ENCODE measurements at regions not wholly inside any gene's neighbourhood (a gene's known extent, or its start where the extent isn't known, plus 50 kb on each side); places are given as distances from the start of the nearest gene placed in this dataset.

GRCh38 chr6:18837013-18837412 is 449.9 kb downstream of the RNF144B start:
- TF ChIP-seq PKNOX1 (IDR thresholded peaks at IDR 0.05) (no peak), FOXA1 (IDR thresholded peaks at IDR 0.05) (no peak), TARDBP (IDR thresholded peaks at IDR 0.05) (no peak), ELF4 (IDR thresholded peaks at IDR 0.05) (no peak), FOXM1 (IDR thresholded peaks at IDR 0.05; ENCODE audit: borderline replicate concordance) (no peak), SUZ12 (IDR thresholded peaks at IDR 0.05) (no peak), NFRKB (IDR thresholded peaks at IDR 0.05) (no peak), FOXK2 (IDR thresholded peaks at IDR 0.05) (no peak), ARNT (IDR thresholded peaks at IDR 0.05) (no peak)
- DNase-seq (ENCODE audit: extremely low spot score) = no peak
- ChIA-PET POLR2A (no interaction called here), CTCF (no interaction called here)

GRCh38 chr6:18842534-18842933 is 455.4 kb downstream of the RNF144B start:
- ChIA-PET POLR2A (no interaction called here), CTCF (no interaction called here)
- no peak for DNase-seq (ENCODE audit: extremely low spot score)
- TF ChIP-seq L3MBTL2 (conservative IDR thresholded peaks at IDR 0.05) (no peak), ELF4 (IDR thresholded peaks at IDR 0.05) (no peak), CTBP1 (IDR thresholded peaks at IDR 0.05; ENCODE audit: borderline replicate concordance) (no peak), SUZ12 (IDR thresholded peaks at IDR 0.05) (no peak), TARDBP (IDR thresholded peaks at IDR 0.05) (no peak), SP1 (IDR thresholded peaks at IDR 0.05) (no peak), FOXA1 (IDR thresholded peaks at IDR 0.05) (no peak), FOXK2 (IDR thresholded peaks at IDR 0.05) (no peak), BHLHE40 (IDR thresholded peaks at IDR 0.05; ENCODE audit: borderline replicate concordance) (no peak), ZNF384 (IDR thresholded peaks at IDR 0.05) (no peak), NFRKB (IDR thresholded peaks at IDR 0.05) (no peak), PKNOX1 (IDR thresholded peaks at IDR 0.05) (no peak), LEF1 (IDR thresholded peaks at IDR 0.05; ENCODE audit: borderline replicate concordance) (no peak), FOXM1 (IDR thresholded peaks at IDR 0.05; ENCODE audit: borderline replicate concordance) (no peak), HDGF (IDR thresholded peaks at IDR 0.05; ENCODE audit: borderline replicate concordance) (no peak), ARNT (IDR thresholded peaks at IDR 0.05) (no peak)

- DNase-seq (ENCODE audit: extremely low spot score) = no peak
- CTCF ChIA-PET = no interaction called here
- TF ChIP-seq HDGF (IDR thresholded peaks at IDR 0.05; ENCODE audit: borderline replicate concordance) (no peak), FOXM1 (IDR thresholded peaks at IDR 0.05; ENCODE audit: borderline replicate concordance) (no peak), BHLHE40 (IDR thresholded peaks at IDR 0.05; ENCODE audit: borderline replicate concordance) (no peak), SUZ12 (IDR thresholded peaks at IDR 0.05) (no peak), LEF1 (IDR thresholded peaks at IDR 0.05; ENCODE audit: borderline replicate concordance) (no peak), SP1 (IDR thresholded peaks at IDR 0.05) (no peak), PKNOX1 (IDR thresholded peaks at IDR 0.05) (no peak)
- POLR2A ChIA-PET = no interaction called here
Observed at GRCh38 chr6:18845896-18846295, 458.7 kb downstream of the RNF144B start.

- no peak for DNase-seq (ENCODE audit: extremely low spot score)
- TF ChIP-seq LEF1 (IDR thresholded peaks at IDR 0.05; ENCODE audit: borderline replicate concordance) (no peak), NFRKB (IDR thresholded peaks at IDR 0.05) (no peak), PKNOX1 (IDR thresholded peaks at IDR 0.05) (no peak), TARDBP (IDR thresholded peaks at IDR 0.05) (no peak), FOXM1 (IDR thresholded peaks at IDR 0.05; ENCODE audit: borderline replicate concordance) (no peak), BHLHE40 (IDR thresholded peaks at IDR 0.05; ENCODE audit: borderline replicate concordance) (no peak), CTBP1 (IDR thresholded peaks at IDR 0.05; ENCODE audit: borderline replicate concordance) (no peak), FOXA1 (IDR thresholded peaks at IDR 0.05) (no peak), ZNF384 (IDR thresholded peaks at IDR 0.05) (no peak)
- ChIA-PET CTCF (no interaction called here), POLR2A (no interaction called here)
Observed at GRCh38 chr6:18846327-18846726, 459.2 kb downstream of the RNF144B start.

GRCh38 chr6:18861204-18861603 is 474.1 kb downstream of the RNF144B start:
- DNase-seq (ENCODE audit: extremely low spot score) = no peak
- ChIA-PET POLR2A (no interaction called here), CTCF (no interaction called here)
- TF ChIP-seq FOXK2 (IDR thresholded peaks at IDR 0.05) (no peak), PKNOX1 (IDR thresholded peaks at IDR 0.05) (no peak), SUZ12 (IDR thresholded peaks at IDR 0.05) (no peak), LEF1 (IDR thresholded peaks at IDR 0.05; ENCODE audit: borderline replicate concordance) (no peak), CTBP1 (IDR thresholded peaks at IDR 0.05; ENCODE audit: borderline replicate concordance) (no peak), NFRKB (IDR thresholded peaks at IDR 0.05) (no peak), ZNF384 (IDR thresholded peaks at IDR 0.05) (no peak)

- ChIA-PET POLR2A (no interaction called here), CTCF (no interaction called here)
- DNase-seq (ENCODE audit: extremely low spot score) = no peak
- no peak for TF ChIP-seq HDGF (IDR thresholded peaks at IDR 0.05; ENCODE audit: borderline replicate concordance)
- TF ChIP-seq LEF1 (IDR thresholded peaks at IDR 0.05; ENCODE audit: borderline replicate concordance) = no peak
- no peak for TF ChIP-seq SUZ12 (IDR thresholded peaks at IDR 0.05)
- TF ChIP-seq PKNOX1 (IDR thresholded peaks at IDR 0.05) = no peak
- no peak for TF ChIP-seq BHLHE40 (IDR thresholded peaks at IDR 0.05; ENCODE audit: borderline replicate concordance)
Observed at GRCh38 chr6:18883268-18883667, 496.1 kb downstream of the RNF144B start.

All from HEK293T (cell line).